ENCODE measurements at regions not wholly inside any gene's neighbourhood (a gene's known extent, or its start where the extent isn't known, plus 50 kb on each side); places are given as distances from the start of the nearest gene placed in this dataset.

- TF ChIP-seq CTCF (IDR thresholded peaks at IDR 0.05) = no peak
- no peak for DNase-seq
- Histone ChIP-seq H3K27ac (no peak overlapping the region), H3K4me3 (no peak overlapping the region), H3K36me3 (no peaks in the 10 kb centered on the region), H3K4me1 (no peaks in the 10 kb centered on the region), H3K9me3 (no peaks in the 10 kb centered on the region), H3K27me3 (peaks cover 0 to 53% of the 10 kb centered on the region in 2 donors)
- intact Hi-C loops (cut with DNase I) = no loop called here
- no peak for ATAC-seq
These were observed 91.0 kb upstream of the GPR26 start for GRCh38 chr10:123575105-123575504.

- Histone ChIP-seq H3K36me3 (no peaks in the 10 kb centered on the region), H3K27me3 (peaks cover 0 to 52% of the 10 kb centered on the region in 2 donors), H3K4me1 (no peaks in the 10 kb centered on the region), H3K4me3 (no peak overlapping the region), H3K27ac (no peak overlapping the region), H3K9me3 (no peaks in the 10 kb centered on the region)
- intact Hi-C loops (cut with DNase I) = no loop called here
- no peak for ATAC-seq
- DNase-seq = no peak
- TF ChIP-seq CTCF (IDR thresholded peaks at IDR 0.05) = no peak
These were observed 89.4 kb upstream of the GPR26 start for GRCh38 chr10:123576706-123577105.

GRCh38 chr10:123577921-123578461 lies 88.2 kb upstream of the GPR26 start:
- Histone ChIP-seq H3K4me1 (no peaks in the 10 kb centered on the region), H3K36me3 (no peaks in the 10 kb centered on the region), H3K27ac (no peak overlapping the region), H3K27me3 (peaks cover 6 to 54% of the 10 kb centered on the region in 2 donors), H3K4me3 (no peak overlapping the region), H3K9me3 (no peaks in the 10 kb centered on the region)
- TF ChIP-seq CTCF (IDR thresholded peaks at IDR 0.05) = no peak
- DNase-seq = no peak
- intact Hi-C loops (cut with DNase I) = no loop called here
- no peak for ATAC-seq

- H3K4me3 ChIP-seq = no peak overlapping the region
- no peak overlapping the region for H3K27ac ChIP-seq
- TF ChIP-seq CTCF (IDR thresholded peaks at IDR 0.05) = no peak
- H3K4me1 ChIP-seq = no peaks in the 10 kb centered on the region
- H3K27me3 ChIP-seq = peaks cover 13 to 54% of the 10 kb centered on the region in 2 donors
- intact Hi-C loops (cut with DNase I) = no loop called here
- H3K36me3 ChIP-seq = no peaks in the 10 kb centered on the region
- ATAC-seq (no peak), DNase-seq (no peak)
- H3K9me3 ChIP-seq = no peaks in the 10 kb centered on the region
These were observed 87.4 kb upstream of the GPR26 start for GRCh38 chr10:123578721-123579120.

- Histone ChIP-seq H3K36me3 (no peaks in the 10 kb centered on the region), H3K4me3 (no peak overlapping the region), H3K4me1 (no peaks in the 10 kb centered on the region), H3K27ac (no peak overlapping the region), H3K9me3 (no peaks in the 10 kb centered on the region), H3K27me3 (peaks cover 14 to 56% of the 10 kb centered on the region in 2 donors)
- ATAC-seq = no peak
- TF ChIP-seq CTCF (IDR thresholded peaks at IDR 0.05) = no peak
- intact Hi-C loops (cut with DNase I) = no loop called here
- DNase-seq = no peak
These were observed 86.5 kb upstream of the GPR26 start for GRCh38 chr10:123579675-123580074.

All from left lung (tissue), 4 donors.